HG03066 (cell line): ENCODE measurements at regions not wholly inside any gene's neighbourhood (a gene's known extent, or its start where the extent isn't known, plus 50 kb on each side); places are given as distances from the start of the nearest gene placed in this dataset.
"Not testable (repeated sequence)": the region's sequence is repeated elsewhere in the genome, so short reads cannot be mapped to it uniquely, and the experiment has no call there.

Experiments
- ATAC-seq: cut with Tn5 transposase; IDR thresholded peaks from one replicate; pipeline ENCODE4 v1.9.1; 2021; ENCODE audit warnings: low read depth; ENCODE audit not compliant: unreplicated experiment

DNA sequence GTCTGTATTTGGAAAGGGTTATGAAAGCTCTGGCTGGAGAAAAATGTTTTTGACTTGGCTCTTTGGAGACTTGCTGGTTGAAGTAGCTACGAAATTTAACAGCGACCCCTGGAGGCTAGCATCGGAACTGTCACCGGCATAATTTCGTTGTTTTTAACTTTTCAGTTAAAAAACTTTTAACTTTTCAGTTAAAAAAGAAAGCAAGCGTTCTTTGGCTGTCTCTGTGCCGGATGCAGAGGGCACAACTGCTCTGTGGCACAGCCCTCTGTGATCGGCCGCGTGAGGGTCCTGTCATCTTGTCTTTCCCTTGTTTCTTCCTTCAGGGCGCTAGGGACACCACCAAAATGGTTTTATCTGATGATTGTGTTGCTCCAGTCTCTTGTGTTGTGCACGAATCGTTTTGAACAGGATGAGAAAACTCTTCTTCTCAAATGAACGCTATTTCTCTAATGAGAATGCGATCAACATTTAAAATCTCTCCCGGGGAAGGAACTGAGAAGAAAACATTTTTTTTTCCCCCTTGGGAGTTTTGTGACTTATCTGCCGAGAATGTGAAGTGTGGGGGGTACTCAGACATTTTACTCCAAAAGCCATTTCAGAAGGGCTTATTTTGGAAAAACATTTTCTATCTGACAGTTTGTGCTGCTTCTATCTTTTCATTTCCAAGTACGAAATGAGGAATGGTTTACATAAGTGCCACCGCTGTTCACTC, 57.1 kb downstream of the ADCYAP1 start:
- ATAC-seq, result no peak

DNA sequence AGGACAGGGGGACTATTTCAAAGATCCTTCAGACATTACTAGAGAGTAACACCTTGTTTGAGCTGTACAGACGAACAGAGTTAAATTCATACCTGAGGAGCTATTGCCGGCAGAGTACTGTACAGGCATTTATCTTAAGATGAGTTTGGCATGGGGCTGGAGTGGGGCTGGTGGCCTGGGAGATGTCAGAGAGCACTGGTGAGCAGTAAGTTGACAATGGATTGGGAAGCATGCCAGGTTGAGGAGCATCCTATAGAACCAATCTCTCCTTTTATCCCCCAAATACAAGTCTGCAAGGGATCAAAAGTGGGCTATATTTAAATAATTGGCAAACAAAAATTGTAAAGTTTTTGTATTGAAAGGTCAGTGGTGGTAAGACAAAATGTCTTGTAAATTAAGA, 58.6 kb downstream of the ADCYAP1 start:
- ATAC-seq, result no peak

DNA sequence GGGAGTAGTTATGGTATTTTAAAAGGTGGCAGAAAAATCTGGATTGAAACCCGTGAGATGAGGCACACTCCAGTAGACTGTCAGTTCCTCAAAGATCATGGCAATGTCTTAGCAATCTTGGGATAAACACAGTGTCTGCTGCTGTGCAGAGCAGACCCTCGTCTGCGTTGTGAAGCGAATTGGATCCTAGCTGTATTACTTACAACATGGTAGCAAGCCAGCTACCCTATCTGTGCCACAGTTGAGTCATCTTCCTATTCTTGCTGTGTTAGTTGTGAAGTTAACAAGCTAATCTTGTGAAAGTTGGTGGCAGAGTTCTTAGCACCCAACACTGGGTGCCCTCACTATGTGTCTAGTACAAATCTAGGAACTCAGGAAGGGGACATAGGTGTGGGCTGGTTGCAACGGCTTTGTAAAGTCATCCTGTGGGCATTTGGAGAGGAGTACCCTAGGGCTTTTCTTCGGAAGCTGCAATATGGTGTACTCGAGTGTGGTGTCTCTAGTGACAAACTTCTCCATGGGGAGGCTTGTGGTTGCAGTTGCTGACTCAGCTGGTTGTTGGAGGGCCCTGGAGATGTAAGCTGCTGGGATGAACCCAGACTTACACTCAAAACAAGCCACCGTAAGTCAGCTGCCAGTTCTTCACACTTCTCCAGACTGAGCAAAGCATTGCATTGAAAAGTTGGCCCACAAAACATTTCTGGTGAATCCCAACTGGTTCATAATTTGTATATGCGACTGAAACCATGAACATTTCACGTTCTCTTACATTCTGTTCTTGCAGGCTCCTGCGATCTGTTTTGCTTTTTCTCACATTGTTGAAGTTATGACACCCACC, 61.5 kb downstream of the ADCYAP1 start:
- no peak for ATAC-seq

DNA sequence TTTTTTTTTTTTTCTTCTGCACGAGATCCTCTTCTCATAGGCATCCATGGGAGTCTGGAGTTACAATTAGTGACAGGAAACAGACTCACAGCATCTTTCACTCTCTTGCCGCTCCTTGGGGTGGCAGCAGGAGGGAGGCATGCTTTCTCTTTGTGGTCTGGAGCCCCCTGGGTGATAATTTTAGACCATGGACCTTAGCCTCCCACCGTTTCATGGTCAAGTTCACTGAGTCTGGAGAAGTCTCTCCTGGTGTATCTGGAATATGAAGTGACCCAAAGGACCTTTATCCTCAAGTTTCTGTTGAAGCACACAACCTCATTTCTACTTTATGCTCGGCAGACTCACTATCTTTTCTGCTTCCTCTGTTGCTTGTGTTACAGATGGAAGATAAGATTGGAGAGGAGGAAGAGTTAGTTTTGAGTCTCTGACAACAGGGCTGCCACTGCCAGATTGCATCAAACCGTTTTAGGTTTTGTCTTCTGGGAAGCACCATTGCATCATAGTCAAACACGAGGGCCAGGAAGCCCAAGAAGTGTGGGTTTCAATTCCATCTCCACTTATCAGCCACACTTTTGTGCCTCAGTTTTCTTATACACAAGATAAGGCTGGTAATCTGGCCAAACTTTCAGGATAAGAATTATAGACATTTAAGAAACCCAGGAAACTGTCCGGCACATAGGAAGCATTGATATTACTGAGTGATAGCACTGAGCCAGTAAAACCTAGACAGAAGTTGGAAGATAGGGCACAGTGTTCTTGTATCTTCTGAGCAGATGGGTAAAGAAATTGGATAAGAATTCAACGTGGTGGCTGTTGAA, 62.3 kb downstream of the ADCYAP1 start:
- no peak for ATAC-seq

DNA sequence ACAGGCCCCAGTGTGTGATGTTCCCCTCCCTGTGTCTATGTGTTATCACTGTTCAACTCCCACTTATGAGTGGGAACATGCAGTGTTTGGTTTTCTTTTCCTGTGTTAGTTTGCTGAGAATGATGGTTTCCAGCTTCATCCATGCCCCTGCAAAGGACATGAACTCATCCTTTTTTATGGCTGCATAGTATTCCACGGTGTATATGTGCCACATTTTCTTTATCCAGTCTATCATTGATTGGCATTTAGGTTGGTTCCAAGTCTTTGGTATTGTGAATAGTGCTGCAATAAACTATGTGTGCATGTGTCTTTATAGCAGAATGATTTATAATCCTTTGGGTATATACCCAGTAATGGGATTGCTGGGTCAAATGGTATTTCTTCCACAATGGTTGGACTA, 64.2 kb downstream of the ADCYAP1 start:
- not testable (repeated sequence) for ATAC-seq

DNA sequence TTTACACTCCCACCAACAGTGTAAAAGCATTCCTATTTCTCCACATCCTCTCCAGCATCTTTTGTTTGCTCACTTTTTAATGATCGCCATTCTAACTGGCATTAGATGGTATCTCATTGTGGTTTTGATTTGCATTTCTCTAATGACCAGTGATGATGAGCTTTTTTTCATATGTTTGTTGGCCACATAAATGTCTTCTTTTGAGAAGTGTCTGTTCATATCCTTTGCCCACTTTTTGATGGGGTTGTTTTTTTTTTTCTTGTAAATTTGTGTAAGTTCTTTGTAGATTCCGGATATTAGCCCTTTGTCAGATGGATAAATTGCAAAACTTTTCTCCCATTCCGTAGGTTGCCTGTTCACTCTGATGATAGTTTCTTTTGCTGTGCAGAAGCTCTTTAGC, 64.6 kb downstream of the ADCYAP1 start:
- not testable (repeated sequence) for ATAC-seq

DNA sequence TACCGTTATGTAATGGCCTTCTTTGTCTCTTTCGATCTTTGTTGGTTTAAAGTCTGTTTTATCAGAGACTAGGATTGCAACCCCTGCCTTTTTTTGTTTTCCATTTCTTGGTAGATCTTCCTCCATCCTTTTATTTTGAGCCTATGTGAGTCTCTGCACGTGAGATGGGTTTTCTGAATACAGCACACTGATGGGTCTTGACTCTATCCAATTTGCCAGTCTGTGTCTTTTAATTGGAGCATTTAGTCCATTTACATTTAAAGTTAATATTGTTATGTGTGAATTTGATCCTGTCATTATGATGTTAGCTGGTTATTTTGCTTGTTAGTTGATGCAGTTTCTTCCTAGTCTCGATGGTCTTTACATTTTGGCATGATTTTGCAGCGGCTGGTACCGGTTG, 69.9 kb downstream of the ADCYAP1 start:
- not testable (repeated sequence) for ATAC-seq

DNA sequence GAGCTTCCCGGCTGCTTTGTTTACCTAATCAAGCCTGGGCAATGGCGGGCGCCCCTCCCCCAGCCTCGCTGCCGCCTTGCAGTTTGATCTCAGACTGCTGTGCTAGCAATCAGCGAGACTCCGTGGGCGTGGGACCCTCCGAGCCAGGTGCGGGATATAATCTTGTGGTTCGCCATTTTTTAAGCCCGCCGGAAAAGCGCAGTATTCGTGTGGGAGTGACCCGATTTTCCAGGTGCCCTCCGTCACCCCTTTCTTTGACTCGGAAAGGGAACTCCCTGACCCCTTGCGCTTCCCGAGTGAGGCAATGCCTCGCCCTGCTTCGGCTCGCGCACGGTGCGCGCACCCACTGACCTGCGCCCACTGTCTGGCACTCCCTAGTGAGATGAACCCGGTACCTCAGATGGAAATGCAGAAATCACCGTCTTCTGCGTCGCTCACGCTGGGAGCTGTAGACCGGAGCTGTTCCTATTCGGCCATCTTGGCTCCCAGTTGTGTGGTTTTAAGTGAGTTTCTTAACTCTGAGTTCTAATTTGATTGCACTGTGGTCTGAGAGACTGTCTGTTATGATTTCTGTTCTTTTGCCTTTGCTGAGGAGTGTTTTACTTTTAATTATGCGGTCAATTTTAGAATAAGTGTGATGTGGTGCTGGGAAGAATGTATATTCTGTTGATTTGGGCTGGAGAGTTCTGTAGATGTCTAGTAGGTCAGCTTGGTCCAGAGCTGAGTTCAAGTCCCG, 71.9 kb downstream of the ADCYAP1 start:
- not testable (repeated sequence) for ATAC-seq

DNA sequence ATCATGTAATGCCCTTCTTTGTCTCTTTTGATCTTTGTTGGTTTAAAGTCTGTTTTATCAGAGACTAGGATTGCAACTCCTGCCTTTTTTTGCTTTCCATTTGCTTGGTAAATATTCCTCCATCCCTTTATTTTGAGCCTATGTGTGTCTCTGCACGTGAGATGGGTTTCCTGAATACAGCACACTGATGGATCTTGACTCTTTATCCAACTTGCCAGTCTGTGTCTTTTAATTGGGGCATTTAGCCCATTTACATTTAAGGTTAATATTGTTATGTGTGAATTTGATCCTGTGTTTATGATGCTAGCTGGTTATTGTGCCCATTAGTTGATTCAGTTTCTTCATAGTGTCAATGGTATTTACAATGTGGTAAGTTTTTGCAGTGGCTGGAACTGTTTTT, 72.7 kb downstream of the ADCYAP1 start:
- not testable (repeated sequence) for ATAC-seq

DNA sequence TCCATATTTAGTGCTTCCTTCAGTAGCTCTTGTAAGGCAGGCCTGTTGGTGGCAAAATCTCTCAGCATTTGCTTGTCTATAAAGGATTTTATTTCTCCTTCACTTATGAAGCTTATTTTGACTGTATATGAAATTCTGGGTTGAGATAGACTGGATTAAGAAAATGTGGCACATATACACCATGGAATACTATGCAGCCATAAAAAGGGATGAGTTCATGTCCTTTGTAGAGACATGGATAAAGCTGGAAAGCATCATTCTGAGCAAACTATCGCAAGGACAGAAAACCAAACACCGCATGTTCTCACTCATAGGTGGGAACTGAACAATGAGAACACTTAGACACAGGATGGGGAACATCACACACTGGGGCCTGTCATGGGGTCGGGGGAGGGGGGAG, 73.1 kb downstream of the ADCYAP1 start:
- ATAC-seq, result not testable (repeated sequence)

DNA sequence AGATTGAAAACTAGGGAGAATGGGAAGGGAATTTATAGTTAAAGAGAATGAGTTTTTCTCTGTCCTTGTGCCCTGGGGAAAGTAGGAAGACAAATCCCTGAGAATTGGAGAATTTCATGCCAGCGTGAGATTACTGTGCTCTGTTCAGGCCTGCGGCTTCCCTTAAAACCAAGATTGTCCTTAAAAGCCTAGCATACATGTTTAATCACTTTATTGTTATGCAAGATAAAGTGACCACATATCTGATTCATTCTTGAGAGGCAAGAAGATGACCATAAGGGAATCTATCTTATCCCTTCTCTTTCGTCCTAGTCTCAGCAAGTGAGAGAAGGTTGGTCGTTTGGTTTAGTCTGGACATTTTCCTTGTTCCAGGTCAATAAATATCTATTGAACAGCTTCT, 75.9 kb downstream of the ADCYAP1 start:
- ATAC-seq, result no peak

DNA sequence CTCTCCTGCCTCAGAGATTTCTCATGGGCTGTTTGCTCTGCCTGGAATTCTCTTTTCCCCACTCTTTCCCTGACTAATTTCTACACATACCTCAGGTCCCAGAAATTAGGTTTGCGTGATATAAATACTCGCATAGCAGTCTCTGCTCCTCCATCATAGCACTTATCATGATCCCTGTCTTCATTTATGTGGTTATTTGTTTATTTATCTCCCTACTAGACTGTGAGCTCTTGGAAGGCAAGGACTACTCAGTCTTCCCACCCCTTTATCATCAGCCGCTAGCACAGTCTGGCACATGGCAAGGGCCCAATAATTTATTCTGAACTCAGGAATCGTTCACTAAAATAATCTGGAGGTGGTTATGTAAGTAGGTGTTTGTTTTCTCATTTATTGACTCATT, 79.3 kb downstream of the ADCYAP1 start:
- ATAC-seq, result no peak

DNA sequence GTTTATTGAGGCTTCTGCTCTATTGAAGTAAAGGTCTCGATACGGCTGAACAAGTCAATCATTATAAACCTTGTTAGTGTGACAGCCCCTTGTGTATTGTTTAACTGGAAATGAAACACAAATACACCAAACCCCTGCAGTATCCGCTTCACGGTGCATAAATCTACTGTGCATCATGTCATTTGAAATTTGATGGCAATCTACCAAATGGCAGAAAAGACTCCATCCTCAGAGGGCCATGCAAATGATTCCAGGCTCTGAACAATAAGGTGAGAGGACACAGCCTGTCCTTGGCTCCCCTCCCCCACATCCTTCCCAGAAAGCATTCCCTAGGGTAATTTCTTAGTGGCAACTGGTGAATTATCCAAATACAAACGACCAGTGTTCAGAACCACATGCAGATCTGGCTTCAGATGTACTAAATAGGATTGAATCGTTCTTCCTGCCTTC, 80.6 kb downstream of the ADCYAP1 start:
- ATAC-seq, result no peak

DNA sequence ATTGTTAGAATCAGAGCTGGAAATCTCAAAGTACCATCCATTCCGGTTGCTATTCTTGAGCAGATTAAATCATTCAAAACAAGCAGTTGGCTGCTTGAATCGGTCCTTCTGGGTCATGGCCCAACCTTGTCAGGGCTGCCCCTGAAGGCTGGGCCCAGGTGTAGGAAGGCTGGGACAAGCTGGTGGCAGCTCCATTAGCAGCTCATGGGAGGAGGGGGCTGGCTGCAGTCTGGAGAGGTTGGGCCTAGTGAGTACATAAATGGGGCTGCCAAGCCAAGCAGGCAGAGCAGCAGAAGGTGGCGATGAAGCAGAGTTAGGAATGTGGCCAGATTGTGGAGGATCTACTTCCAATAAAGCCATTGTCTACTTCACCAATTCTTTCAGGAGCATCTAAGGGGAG, 81.4 kb downstream of the ADCYAP1 start:
- no peak for ATAC-seq

DNA sequence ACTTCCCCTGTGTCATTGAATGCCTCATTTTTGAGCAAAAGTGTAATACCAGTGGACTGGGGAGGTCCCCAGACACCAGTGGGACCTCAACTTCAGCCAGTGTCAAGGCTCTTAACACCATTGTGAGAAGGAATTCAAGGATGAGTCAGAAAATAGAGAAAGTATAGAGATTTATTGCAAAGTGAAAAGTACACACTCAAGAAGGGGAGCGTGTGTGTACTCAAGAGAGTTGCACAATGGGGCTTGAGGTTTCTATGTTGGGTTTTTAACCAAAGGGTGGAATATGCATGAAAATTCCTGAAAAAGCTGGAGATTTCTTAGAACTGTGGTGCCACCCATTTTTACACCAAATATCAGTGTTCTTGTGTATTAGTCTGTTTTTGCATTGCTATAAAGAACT, 81.9 kb downstream of the ADCYAP1 start:
- ATAC-seq, result no peak

DNA sequence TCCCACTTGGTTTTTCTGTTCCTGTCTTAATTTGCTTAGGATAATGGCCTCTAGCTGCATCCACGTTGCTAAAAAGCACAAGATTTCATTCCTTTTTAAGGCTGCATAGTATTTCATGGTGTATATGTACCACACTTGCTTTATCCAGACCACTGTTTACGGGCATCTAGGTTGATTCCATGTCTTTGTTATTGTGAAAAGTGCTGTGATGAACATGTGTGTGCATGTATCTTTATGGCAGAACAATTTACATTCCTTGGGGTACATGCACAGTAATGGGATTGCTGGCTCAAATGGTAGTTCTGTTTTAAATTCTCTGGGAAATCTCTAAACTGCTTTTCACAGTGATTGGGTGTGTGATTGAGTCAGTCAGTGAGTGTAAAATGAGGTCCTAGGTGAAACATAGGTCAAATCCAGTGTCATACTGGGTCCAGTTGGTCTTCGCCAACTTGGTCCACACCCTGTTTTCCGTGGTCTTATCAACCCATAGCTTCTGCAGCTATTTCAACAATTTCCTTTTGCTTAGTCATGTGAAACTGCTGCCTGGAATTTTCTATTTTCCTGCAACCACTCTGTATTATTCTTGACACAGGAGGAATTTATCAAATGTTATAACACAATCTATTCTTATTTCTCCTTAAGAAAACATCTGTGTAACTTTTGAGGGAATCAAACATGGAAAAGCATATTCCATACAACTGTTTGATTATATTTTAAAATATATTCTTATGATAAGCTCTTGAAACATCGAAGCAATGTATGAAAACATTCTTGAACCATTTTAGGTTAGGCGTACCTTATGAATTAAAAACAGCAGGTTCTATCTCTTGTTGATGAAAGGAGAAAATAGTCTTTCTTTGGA, 82.9 kb downstream of the ADCYAP1 start:
- ATAC-seq, result no peak

DNA sequence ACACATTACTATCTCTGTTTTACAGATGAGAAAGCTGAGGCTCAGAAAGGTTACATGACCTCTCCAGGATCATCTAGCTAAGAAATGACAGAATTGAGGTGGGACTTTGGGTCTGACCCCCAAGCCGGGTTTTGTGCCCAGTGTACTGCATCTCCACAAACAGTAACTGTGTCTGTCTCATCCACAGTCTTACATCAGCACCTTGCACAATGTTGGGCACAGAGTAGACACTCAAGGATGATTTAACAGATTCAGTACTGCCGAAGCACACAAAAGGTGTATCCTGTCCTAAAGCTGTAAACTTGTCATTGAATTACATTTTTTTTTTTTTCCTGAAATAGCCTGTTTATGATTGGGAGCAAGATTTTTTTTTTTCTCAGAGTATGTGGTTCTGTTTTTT, 84.8 kb downstream of the ADCYAP1 start:
- ATAC-seq, result no peak

DNA sequence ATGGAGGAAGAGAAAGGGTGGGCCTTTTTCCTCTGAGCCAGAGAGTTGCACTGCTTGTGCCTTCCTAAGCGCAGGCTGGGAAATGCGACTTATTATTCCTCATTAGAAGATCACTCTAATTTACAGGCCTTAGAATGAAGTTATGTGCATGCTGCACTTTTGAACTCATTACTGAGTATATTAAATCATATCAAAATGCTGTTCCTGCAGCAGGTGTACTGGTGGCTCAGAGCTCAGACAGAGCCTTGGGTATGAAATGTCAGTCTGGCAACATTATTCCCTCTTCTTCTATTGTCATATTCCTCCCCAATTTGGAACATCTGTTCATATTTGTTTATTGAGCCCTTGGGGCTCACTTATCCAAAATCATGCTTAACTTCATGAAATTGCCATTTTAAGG, 85.5 kb downstream of the ADCYAP1 start:
- no peak for ATAC-seq

DNA sequence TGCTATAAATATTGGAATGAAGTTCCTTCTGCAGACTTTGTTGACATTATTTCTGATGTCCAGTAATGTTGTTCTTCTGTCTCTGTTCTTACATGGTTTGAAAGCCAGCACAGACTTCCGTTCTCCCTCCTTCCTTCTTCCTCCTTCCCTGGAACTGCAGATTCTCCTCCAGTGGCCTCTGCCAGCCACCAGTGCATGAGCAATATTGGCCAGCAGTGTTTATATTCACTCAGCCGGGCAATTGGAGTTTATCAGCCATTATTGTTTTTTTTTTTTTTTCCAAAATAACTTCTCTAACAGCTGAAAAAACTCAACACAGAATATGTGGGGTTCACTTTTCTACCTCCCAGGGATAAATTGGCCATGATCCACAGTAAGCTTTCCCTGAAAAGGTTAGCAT, 86.8 kb downstream of the ADCYAP1 start:
- ATAC-seq, result no peak

DNA sequence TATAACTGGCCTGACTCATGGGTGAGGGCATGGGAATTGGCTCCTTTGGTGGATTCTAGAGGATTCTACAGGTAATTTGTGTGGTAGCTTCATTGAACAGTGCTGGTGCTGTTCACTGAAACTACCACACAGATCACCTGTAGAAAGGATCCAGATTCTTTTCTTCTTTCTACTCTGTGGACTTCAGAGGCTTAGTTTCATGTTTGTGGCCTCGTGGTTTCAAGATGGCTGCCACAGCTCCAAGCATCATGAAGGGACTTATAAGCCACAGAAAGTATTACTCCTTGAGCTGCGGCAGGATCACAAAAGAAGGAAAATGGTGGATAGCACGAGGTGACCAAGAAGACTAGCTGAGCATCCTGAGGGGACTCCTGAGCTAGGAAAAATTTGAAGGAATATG, 88.9 kb downstream of the ADCYAP1 start:
- no peak for ATAC-seq
